WTC11 (cell line): ENCODE measurements at regions not wholly inside any gene's neighbourhood (a gene's known extent, or its start where the extent isn't known, plus 50 kb on each side); places are given as distances from the start of the nearest gene placed in this dataset.

Source experiments
- ATAC-seq: fragments of 200-7000 bp; cut with Tn5 transposase; 2 replicates; pipeline ENCODE4 v1.10.0; 2021; ENCODE audit warnings: mild to moderate bottlenecking, moderate library complexity
- CTCF ChIA-PET: fragments of 300-600 bp; sonication (Branson Sonifier 250); formaldehyde crosslinking; loops from one replicate; lab custom pipeline; 2021; ENCODE audit warnings: antibody characterized with exemption; lab: Charles Lee
- POLR2A ChIA-PET: fragments of 350-600 bp; sonication (Branson Sonifier 250); formaldehyde crosslinking; loops from one replicate; lab custom pipeline; 2021; ENCODE audit warnings: antibody characterized with exemption; lab: Charles Lee
- DNase-seq: peaks from one replicate; pipeline ENCODE4 v3.0.0; 2021; ENCODE audit warnings: low spot score
- H3K27ac Mint-ChIP-seq: 2 replicates; pipeline ENCODE4 v1.8.0; 2021; ENCODE audit warnings: mixed read lengths
- H3K27me3 Mint-ChIP-seq: 2 replicates; pipeline ENCODE4 v1.8.0; 2021; ENCODE audit warnings: low read depth, mild to moderate bottlenecking, moderate library complexity, mixed read lengths
- H3K36me3 Mint-ChIP-seq: 2 replicates; pipeline ENCODE4 v1.8.0; 2021; ENCODE audit warnings: mixed read lengths
- H3K4me1 Mint-ChIP-seq: 2 replicates; pipeline ENCODE4 v1.8.0; 2022; ENCODE audit warnings: mixed read lengths
- H3K4me3 Mint-ChIP-seq: 2 replicates; pipeline ENCODE4 v1.8.0; 2021; ENCODE audit warnings: mild to moderate bottlenecking, moderate library complexity, mixed read lengths
- H3K9me3 Mint-ChIP-seq: 2 replicates; pipeline ENCODE4 v1.8.0; 2021; ENCODE audit warnings: mixed read lengths
- CREB1 ChIP-seq: sonication (generic); formaldehyde crosslinking; IDR thresholded peaks from 2 replicates; pipeline ENCODE4 v1.8.0; 2023; ENCODE audit warnings: mild to moderate bottlenecking, missing genetic modification reagents
- FOXJ3 ChIP-seq: sonication (generic); formaldehyde crosslinking; IDR thresholded peaks from 2 replicates; pipeline ENCODE4 v1.9.0; 2021; ENCODE audit warnings: missing genetic modification reagents, mild to moderate bottlenecking, borderline replicate concordance
- GRHL2 ChIP-seq: fragments of 250-450 bp; sonication (Bioruptor Pico); IDR thresholded peaks from 2 replicates; pipeline ENCODE4 v1.8.0; 2022; ENCODE audit warnings: mild to moderate bottlenecking, moderate library complexity; ENCODE audit not compliant: insufficient replicate concordance, severe bottlenecking
- IRF2 ChIP-seq: sonication (generic); formaldehyde crosslinking; IDR thresholded peaks from 2 replicates; pipeline ENCODE4 v1.8.0; 2022; ENCODE audit warnings: low read depth, missing genetic modification reagents, borderline replicate concordance
- JAZF1 ChIP-seq: fragments of 250-450 bp; sonication (Bioruptor Pico); IDR thresholded peaks from 2 replicates; pipeline ENCODE4 v1.9.0; 2021; ENCODE audit warnings: moderate library complexity, mild to moderate bottlenecking, inconsistent platforms
- JUN ChIP-seq: sonication (generic); formaldehyde crosslinking; IDR thresholded peaks from 2 replicates; pipeline ENCODE4 v1.8.0; 2023; ENCODE audit warnings: mild to moderate bottlenecking, missing genetic modification reagents
- KAT7 ChIP-seq: sonication (generic); formaldehyde crosslinking; IDR thresholded peaks from 2 replicates; pipeline ENCODE4 v1.8.1; 2023; ENCODE audit warnings: missing genetic modification reagents, mild to moderate bottlenecking, borderline replicate concordance
- MXD4 ChIP-seq: fragments of 250-450 bp; sonication (Bioruptor Pico); IDR thresholded peaks from 2 replicates; pipeline ENCODE4 v1.8.0; 2021; ENCODE audit warnings: mild to moderate bottlenecking, moderate library complexity, borderline replicate concordance
- NR1H2 ChIP-seq: sonication (generic); formaldehyde crosslinking; IDR thresholded peaks from 2 replicates; pipeline ENCODE4 v1.9.0; 2021; ENCODE audit warnings: mild to moderate bottlenecking, moderate library complexity, missing genetic modification reagents
- SMAD4 ChIP-seq: sonication (generic); formaldehyde crosslinking; IDR thresholded peaks from 2 replicates; pipeline ENCODE4 v1.8.0; 2022; ENCODE audit warnings: mild to moderate bottlenecking, missing genetic modification reagents
- TEAD4 ChIP-seq: sonication (generic); formaldehyde crosslinking; IDR thresholded peaks from 2 replicates; pipeline ENCODE4 v1.8.0; 2022; ENCODE audit warnings: mild to moderate bottlenecking, missing genetic modification reagents
- ZNF121 ChIP-seq: sonication (generic); formaldehyde crosslinking; IDR thresholded peaks from 2 replicates; pipeline ENCODE4 v1.8.0; 2023; ENCODE audit warnings: missing genetic modification reagents
- ZNF317 ChIP-seq: sonication (generic); formaldehyde crosslinking; IDR thresholded peaks from 2 replicates; pipeline ENCODE4 v1.8.1; 2023; ENCODE audit warnings: low read depth, mild to moderate bottlenecking, moderate library complexity, missing genetic modification reagents, borderline replicate concordance
- TF ChIP-seq, protein P1 (sequence below): sonication (generic); formaldehyde crosslinking; IDR thresholded peaks from 2 replicates; pipeline ENCODE4 v1.8.1; 2022; ENCODE audit warnings: mild to moderate bottlenecking, moderate library complexity, missing genetic modification reagents
- TF ChIP-seq, protein P2 (sequence below): fragments of 250-450 bp; sonication (Bioruptor Pico); IDR thresholded peaks from 2 replicates; pipeline ENCODE4 v1.9.0; 2021; ENCODE audit warnings: mild to moderate bottlenecking, borderline replicate concordance
- TF ChIP-seq, protein P3 (sequence below): fragments of 250-450 bp; sonication (Bioruptor Pico); IDR thresholded peaks from 2 replicates; pipeline ENCODE4 v1.8.0; 2021; ENCODE audit warnings: mild to moderate bottlenecking
- TF ChIP-seq, protein P4 (sequence below): fragments of 250-450 bp; sonication (Bioruptor Pico); IDR thresholded peaks from 2 replicates; pipeline ENCODE4 v1.9.0; 2021; ENCODE audit warnings: mild to moderate bottlenecking
- TF ChIP-seq, protein P5 (sequence below): fragments of 250-450 bp; sonication (Bioruptor Pico); conservative IDR thresholded peaks from 2 replicates; pipeline ENCODE4 v1.9.0; 2021; ENCODE audit warnings: mild to moderate bottlenecking

DNA sequence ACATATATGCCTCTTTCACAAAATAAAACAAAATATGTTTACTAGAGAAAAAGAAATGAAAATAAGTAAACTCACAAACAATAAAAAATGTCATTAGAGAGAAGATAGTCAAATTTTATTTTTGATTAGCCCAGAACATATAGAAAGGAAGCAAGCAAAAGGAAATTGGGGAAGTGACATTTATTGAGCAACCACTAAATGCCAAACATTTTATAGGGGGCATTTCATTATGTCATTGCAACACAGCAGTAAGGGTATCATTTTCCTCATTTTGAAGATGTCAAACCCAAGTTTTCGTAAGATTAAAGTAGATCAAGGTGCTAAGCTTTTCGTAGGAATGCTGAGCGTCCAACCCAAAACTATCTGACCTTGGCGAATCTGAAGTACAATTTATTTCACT lies 1331.5 kb upstream of the PABPC4L start (continued):
- TF ChIP-seq, protein P1, sequence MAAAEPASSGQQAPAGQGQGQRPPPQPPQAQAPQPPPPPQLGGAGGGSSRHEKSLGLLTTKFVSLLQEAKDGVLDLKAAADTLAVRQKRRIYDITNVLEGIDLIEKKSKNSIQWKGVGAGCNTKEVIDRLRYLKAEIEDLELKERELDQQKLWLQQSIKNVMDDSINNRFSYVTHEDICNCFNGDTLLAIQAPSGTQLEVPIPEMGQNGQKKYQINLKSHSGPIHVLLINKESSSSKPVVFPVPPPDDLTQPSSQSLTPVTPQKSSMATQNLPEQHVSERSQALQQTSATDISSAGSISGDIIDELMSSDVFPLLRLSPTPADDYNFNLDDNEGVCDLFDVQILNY, result no peak
- TF ChIP-seq ZNF121 (CRISPR knock-in tag) (no peak), TEAD4 (CRISPR knock-in tag) (no peak), KAT7 (no peak), NR1H2 (no peak)
- TF ChIP-seq, protein P2, sequence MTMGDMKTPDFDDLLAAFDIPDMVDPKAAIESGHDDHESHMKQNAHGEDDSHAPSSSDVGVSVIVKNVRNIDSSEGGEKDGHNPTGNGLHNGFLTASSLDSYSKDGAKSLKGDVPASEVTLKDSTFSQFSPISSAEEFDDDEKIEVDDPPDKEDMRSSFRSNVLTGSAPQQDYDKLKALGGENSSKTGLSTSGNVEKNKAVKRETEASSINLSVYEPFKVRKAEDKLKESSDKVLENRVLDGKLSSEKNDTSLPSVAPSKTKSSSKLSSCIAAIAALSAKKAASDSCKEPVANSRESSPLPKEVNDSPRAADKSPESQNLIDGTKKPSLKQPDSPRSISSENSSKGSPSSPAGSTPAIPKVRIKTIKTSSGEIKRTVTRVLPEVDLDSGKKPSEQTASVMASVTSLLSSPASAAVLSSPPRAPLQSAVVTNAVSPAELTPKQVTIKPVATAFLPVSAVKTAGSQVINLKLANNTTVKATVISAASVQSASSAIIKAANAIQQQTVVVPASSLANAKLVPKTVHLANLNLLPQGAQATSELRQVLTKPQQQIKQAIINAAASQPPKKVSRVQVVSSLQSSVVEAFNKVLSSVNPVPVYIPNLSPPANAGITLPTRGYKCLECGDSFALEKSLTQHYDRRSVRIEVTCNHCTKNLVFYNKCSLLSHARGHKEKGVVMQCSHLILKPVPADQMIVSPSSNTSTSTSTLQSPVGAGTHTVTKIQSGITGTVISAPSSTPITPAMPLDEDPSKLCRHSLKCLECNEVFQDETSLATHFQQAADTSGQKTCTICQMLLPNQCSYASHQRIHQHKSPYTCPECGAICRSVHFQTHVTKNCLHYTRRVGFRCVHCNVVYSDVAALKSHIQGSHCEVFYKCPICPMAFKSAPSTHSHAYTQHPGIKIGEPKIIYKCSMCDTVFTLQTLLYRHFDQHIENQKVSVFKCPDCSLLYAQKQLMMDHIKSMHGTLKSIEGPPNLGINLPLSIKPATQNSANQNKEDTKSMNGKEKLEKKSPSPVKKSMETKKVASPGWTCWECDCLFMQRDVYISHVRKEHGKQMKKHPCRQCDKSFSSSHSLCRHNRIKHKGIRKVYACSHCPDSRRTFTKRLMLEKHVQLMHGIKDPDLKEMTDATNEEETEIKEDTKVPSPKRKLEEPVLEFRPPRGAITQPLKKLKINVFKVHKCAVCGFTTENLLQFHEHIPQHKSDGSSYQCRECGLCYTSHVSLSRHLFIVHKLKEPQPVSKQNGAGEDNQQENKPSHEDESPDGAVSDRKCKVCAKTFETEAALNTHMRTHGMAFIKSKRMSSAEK (CRISPR knock-in tag), result no peak

DNA sequence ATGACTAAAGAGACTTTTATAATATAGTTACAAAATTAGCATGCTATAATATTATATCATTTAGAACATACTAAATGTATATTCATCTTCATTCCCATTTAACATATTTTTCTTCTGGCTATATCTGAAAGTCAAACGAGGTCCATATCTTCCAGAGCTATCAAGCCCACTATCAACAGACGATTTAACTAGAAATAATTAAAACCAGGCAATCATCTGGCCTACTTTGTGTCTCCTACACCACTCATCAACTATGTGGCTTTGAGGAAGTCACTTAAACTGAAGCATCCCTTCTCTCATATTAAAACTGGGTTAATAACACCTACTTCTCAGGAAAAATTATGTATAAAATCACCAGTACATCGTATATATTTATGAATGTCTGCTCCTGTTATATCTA lies 1330.5 kb upstream of the PABPC4L start:
- Mint-ChIP-seq H3K36me3 (no peaks in the 10 kb centered on the region), H3K4me1 (no peaks in the 10 kb centered on the region), H3K4me3 (no peak overlapping the region), H3K27ac (no peak overlapping the region), H3K27me3 (no peaks in the 10 kb centered on the region), H3K9me3 (no peaks in the 10 kb centered on the region)
- DNase-seq (no peak), ATAC-seq (no peak)
- no peak for TF ChIP-seq GRHL2 (CRISPR knock-in tag)
- TF ChIP-seq CREB1 (CRISPR knock-in tag), result no peak
- TF ChIP-seq JUN (CRISPR knock-in tag), result no peak
- TF ChIP-seq JAZF1 (CRISPR knock-in tag), result no peak
- ChIA-PET CTCF (no interaction called here), POLR2A (no interaction called here)

DNA sequence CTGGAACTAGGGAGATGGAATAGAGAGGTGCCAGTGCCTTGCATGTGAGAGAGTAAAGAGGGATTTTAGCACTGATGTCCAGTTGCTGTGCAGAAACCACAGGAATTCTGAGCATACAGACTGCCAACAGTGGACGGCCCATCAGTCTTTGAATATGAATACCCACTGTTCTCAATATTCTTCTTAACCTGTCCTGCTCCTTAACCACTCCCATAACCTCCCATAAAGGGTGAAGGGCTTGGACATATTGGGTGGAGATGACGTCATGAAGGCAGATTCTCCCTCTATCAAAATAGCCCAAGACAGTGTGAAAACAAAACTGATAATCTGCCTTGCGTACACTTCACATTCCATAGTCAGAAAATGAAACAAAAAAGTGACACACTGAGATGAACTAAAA lies 1313.7 kb upstream of the PABPC4L start:
- Mint-ChIP-seq H3K36me3 (no peaks in the 10 kb centered on the region), H3K4me1 (no peaks in the 10 kb centered on the region), H3K27me3 (no peaks in the 10 kb centered on the region), H3K27ac (no peak overlapping the region), H3K4me3 (no peak overlapping the region), H3K9me3 (peaks cover 4% of the 10 kb centered on the region; the same call in 1 of the 2 replicates)
- POLR2A ChIA-PET, result no interaction called here
- CTCF ChIA-PET, result no interaction called here
- ATAC-seq (no peak), DNase-seq (no peak)
- TF ChIP-seq, protein P3, sequence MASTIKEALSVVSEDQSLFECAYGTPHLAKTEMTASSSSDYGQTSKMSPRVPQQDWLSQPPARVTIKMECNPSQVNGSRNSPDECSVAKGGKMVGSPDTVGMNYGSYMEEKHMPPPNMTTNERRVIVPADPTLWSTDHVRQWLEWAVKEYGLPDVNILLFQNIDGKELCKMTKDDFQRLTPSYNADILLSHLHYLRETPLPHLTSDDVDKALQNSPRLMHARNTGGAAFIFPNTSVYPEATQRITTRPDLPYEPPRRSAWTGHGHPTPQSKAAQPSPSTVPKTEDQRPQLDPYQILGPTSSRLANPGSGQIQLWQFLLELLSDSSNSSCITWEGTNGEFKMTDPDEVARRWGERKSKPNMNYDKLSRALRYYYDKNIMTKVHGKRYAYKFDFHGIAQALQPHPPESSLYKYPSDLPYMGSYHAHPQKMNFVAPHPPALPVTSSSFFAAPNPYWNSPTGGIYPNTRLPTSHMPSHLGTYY, result no peak
- TF ChIP-seq SMAD4 (CRISPR knock-in tag), result no peak
- TF ChIP-seq MXD4 (CRISPR knock-in tag), result no peak
- no peak for TF ChIP-seq IRF2 (CRISPR knock-in tag)
- TF ChIP-seq, protein P4, sequence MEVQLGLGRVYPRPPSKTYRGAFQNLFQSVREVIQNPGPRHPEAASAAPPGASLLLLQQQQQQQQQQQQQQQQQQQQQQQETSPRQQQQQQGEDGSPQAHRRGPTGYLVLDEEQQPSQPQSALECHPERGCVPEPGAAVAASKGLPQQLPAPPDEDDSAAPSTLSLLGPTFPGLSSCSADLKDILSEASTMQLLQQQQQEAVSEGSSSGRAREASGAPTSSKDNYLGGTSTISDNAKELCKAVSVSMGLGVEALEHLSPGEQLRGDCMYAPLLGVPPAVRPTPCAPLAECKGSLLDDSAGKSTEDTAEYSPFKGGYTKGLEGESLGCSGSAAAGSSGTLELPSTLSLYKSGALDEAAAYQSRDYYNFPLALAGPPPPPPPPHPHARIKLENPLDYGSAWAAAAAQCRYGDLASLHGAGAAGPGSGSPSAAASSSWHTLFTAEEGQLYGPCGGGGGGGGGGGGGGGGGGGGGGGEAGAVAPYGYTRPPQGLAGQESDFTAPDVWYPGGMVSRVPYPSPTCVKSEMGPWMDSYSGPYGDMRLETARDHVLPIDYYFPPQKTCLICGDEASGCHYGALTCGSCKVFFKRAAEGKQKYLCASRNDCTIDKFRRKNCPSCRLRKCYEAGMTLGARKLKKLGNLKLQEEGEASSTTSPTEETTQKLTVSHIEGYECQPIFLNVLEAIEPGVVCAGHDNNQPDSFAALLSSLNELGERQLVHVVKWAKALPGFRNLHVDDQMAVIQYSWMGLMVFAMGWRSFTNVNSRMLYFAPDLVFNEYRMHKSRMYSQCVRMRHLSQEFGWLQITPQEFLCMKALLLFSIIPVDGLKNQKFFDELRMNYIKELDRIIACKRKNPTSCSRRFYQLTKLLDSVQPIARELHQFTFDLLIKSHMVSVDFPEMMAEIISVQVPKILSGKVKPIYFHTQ (CRISPR knock-in tag), result no peak
- no peak for TF ChIP-seq ZNF317 (CRISPR knock-in tag)
- TF ChIP-seq, protein P5, sequence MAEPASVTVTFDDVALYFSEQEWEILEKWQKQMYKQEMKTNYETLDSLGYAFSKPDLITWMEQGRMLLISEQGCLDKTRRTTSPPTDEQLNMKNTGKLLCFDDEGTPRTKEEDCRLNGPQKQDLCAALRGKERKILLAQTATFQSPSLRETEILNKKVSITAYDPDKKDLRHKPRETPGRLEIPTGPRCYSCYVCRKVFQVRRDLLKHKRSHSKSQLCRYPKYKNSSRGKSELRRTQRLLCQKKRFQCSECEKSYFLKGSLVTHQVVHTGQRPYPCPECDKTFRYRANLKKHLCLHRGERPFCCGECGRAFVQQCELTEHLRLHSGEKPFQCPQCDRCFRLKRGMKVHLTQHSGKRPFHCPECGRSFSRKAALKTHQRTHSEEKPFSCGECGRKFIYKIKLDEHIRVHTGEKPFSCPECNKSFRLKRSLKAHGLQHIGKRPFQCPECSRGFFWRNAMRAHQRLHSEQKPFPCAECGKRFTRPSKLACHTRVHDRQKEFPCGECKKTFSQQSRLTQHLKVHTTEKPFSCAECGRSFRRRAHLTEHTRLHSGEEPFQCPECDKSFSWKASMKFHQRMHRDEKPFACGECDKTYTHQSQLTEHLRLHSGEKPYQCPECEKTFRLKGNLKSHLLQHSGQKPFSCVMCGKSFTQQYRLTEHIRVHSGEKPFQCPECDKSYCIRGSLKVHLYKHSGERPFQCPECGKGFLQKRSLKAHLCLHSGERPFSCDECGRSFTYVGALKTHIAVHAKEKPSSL (CRISPR knock-in tag), result no peak
- TF ChIP-seq FOXJ3 (CRISPR knock-in tag), result no peak
